DOHH2 (cell line): ENCODE measurements at regions not wholly inside any gene's neighbourhood (a gene's known extent, or its start where the extent isn't known, plus 50 kb on each side); places are given as distances from the start of the nearest gene placed in this dataset.

ENCODE experiments used
- CTCF ChIP-seq: fragments of 200-600 bp; sonication (generic); IDR thresholded peaks from one replicate; pipeline ENCODE4 v1.5.1; 2014; ENCODE audit warnings: antibody characterized with exemption, mild to moderate bottlenecking, low read depth, low read length; ENCODE audit not compliant: poor library complexity, severe bottlenecking
- EZH2phosphoT487 ChIP-seq: fragments of 200-600 bp; sonication (generic); IDR thresholded peaks from 2 replicates; pipeline ENCODE4 v1.6.1; 2017; ENCODE audit warnings: borderline replicate concordance, mild to moderate bottlenecking, antibody characterized with exemption, low read length, moderate library complexity, mixed read lengths

GRCh38 chr2:180524499-180524898 is 455.9 kb upstream of the UBE2E3 start:
- TF ChIP-seq CTCF (no peak), EZH2phosphoT487 (no peak)
